HG02938 (cell line): ENCODE measurements at regions not wholly inside any gene's neighbourhood (a gene's known extent, or its start where the extent isn't known, plus 50 kb on each side); places are given as distances from the start of the nearest gene placed in this dataset.
A peak's percentile ranks its signal among the peaks of the same experiment; 100 is the strongest.

Experiments used
- ATAC-seq: cut with Tn5 transposase; IDR thresholded peaks from one replicate; pipeline ENCODE4 v1.9.1; 2021; ENCODE audit warnings: mild to moderate bottlenecking, moderate library complexity; ENCODE audit not compliant: unreplicated experiment

DNA sequence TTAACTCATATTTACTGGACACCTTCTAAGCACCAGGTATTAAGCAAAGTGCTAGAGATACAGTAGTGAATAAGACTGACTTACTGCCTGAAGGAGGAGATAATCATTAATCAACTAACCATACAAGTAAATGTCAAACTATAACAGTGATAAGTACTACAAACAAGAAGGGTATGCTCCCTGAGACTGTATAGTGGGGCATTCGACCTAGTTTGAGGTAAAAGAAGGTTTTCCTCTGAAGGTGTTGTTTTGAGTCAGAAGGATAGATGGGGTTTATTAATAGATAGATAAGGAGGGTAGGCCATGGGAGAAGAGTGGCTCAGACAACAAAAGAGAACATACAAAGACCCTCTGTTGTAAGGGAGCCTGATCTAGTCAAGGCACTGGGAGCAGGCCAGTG is 105.4 kb downstream of the DDIT4L start:
- no peak for ATAC-seq

DNA sequence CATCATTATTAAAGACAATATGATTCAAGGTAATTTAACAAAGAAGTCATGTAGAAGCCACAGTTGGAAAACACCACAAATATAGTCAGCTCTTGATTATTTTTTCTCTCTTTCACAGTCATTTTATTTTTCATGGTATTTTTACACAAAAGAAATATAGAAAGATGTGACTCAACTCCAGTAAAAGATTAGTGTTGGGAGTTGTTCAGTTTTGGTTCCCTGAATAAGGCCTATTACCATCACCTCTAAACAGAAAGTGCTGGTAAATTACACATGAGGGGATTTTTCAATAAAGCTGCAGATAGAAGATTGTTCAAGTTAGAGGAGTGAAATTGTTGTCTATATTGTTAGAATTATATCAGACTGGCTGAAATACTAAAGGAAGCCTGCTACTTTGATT is 107.0 kb downstream of the DDIT4L start:
- no peak for ATAC-seq

DNA sequence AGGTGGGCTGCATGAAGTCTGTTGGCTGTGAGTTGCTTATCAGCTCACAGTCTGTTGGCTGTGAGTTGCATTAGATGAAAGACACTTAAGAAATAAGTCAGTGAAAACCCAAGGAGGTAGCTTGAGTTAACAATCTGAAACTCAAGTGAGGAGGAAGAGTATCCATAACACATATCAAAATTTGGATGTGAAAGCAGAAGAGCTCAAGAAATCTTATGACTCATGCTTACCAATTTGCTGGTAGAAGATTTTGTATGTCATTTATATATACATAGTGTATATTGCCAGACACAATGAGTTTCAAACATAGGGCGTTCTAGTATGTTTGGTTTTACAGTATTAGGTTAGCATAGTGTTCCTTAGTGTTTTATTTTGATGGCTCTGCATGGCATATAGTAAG is 107.4 kb downstream of the DDIT4L start:
- ATAC-seq, result peak; percentile 61

DNA sequence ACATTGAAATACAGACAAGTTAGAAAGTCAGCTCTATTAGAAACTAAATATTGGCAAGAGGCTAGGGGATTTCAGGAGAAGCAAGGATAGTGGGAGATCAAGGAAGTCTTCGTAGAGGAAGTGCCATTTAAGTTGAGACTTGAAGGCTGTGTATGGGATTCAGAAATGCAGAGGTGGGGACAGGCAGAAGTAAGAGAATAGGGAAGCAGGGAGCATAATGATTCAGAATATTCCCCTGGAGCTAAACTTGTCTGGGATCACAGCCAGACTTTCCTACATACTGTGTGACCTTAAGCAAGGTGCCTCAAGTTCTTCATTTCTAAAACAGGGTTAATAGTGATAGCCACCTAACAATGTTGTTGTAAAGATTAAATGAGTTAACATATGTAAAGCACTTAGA is 108.8 kb downstream of the DDIT4L start:
- no peak for ATAC-seq

DNA sequence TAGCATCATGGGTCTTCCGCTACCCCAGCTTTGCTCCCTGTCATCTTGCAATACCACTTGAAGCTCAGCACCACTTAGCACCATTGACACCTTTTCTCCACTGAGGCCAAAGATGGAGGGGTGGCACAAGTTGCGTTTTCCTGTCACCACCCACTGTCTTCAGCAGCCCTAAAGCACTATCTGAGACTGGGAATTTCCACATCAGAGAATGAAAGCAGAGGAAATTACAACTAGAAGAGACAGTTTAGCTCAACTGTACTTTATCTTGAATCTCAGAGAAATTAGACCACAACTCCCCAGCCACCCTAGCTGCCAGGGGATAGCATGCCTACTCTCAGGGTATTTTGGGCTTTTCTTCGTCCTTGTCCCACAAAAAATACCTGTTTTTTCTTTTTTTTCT is 111.0 kb downstream of the DDIT4L start:
- ATAC-seq, result no peak

DNA sequence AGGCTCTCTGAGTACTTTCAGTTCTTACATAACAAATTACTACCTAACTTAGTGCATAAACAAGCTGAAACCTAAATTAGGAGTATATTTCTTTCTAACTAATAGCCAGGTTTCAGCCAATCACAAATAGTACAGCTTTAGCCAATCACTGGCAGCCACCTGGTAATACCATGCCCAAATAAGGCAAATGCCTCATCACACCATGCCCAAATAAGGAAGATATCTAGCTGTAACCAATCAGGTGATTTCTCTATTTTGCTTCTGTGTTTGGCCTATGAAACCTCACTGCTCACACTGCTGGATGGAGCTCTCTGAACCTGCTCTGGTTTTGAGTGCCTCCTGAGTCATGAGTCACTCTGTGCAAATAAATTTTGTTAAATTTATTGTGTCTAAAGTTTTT is 113.5 kb downstream of the DDIT4L start:
- ATAC-seq, result peak; percentile 60

DNA sequence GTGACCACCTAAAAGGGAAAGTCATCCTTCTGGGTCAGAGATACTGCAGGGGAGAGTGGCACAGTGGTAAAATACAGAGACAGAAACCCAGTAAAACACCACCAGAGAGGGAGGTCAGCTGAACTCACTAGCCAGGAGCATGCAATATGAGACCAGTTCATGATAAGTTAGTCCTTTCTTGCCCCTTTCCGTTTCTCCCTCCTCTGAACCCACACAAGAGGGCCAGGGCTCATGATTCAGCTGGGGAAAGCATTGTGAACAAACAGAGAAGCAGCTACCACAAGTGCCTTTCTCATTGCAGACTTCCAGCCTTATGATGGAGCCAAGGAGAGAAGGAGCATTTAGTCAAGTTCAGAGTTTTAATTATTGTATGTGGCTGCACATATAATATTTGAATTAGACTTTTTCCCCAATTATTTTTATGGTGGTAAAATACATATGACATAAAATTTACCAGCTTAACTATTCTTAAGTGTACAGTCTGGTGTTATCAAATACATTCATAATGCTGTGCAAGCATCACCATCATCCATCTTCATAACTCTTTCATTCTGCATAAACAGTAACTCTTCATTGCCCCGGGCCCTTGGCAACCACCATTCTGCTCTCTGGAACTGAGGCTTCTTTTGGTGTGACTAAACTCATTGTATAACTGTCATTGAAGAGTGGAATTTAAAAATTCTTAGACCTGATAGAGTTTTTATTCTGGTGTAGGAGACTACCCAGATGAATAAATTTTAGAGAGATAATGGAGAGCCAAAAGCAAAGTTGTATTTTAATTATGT is 114.6 kb downstream of the DDIT4L start:
- ATAC-seq, result no peak

DNA sequence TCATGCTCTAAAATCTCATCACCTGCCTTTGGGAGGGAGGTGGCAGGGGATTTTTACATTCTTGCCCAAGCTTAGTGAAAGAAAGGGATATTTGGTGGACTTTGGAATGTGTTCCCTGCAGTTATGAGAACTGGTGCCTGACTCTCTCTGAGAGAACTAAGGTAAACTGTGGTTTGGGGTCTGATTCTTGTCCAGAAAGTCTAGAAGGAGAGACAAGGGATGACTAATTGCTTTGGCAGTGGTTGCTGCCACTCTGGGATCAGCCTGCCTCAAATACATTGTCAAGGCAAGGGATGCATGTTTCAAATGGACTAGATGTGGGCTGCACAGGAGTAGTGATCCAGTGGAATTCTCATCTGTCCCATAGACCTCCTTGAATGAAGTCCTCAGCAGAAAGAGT is 115.2 kb downstream of the DDIT4L start:
- ATAC-seq, result no peak

DNA sequence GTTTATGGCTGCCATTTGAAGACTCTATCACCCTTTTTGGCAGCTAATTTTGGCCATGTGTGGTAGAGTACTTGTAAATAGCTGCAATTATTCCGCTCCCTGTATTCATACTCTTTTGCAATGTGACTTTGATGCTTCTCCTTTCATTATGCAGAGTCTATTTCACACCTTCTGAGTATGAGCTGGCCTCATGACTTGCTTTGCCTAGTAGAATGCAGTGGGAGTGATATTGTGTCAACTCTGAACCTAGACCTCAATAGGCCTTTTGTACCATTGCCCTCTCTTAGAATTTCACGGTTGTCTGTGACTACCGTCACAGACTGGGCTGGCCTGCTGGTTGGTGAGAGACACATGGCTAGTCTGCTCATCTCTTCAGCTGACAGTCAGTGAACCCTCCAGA is 118.8 kb downstream of the DDIT4L start:
- no peak for ATAC-seq

DNA sequence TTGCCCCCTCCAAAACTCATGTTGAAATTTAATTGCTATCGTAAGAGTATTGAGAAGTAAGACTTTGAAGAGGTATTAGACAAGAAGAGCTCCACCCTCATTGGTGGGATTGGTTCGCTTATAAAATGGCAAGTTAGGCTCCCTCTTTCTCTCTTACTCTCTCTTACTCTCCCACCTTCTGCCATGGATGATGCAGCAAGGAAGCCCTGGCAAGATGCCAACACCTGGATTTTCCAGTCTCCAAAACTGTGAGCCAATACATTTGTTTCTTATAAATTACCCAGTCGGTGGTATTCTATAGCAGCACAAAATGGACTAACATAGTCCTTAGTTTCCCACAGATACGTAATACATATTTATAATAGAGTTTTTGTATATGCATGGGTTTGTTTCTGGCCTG is 119.4 kb downstream of the DDIT4L start:
- ATAC-seq, result no peak

DNA sequence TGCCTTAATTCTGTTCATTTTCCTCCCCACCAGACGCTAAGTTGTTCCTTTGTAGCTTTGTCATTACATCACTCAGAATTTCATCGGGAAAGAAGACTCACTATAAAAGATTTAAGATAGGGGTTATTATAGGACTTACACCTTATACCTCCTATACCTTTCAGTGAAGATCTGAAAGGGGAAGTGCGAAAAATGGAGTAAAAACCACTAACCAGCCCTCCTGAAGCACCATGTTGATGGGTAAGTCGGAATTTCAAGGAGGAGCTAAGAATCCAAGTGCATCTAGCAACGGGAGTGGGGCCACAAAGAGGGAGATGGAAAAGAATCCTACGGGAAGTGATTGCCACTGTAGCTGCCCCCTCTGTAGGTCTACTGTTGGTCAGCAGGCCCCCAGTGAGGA is 119.1 kb upstream of the H2AZ1 start:
- no peak for ATAC-seq

DNA sequence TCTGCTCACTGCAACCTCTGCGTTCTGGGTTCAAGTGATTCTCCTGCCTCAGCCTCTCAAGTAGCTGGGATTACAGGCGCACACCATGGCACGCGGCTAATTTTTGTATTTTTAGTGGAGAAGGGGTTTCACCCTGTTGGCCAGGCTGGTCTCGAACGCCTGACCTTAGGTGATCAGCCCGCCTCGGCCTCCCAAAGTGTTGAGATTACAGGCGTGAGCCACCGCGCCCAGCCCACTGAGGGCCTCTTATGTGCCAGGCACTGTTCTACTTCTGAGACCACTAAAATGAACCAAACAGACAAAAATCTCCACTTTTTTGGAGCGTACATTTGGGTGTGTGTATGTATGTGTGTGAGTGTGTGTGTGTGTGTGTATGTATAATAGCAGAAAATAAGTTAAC is 117.2 kb upstream of the H2AZ1 start:
- no peak for ATAC-seq

DNA sequence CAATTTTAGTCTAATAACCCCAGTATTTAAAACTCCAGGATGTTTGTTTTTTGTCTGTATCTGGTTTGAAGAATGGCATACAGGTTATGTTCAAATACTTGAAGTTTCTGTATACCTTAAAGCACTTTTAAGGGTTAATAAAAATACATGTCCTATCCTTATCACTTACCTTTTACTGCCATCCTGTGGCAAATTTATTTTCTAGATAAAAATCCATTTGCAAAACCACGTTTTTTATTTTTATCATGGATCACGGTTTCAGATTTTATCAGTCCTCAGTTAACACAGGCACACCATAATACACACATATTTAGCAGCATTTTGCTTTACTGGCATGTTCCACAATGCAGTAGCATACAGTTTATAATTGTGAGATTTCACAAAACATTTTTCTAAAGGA is 113.3 kb upstream of the H2AZ1 start:
- no peak for ATAC-seq

DNA sequence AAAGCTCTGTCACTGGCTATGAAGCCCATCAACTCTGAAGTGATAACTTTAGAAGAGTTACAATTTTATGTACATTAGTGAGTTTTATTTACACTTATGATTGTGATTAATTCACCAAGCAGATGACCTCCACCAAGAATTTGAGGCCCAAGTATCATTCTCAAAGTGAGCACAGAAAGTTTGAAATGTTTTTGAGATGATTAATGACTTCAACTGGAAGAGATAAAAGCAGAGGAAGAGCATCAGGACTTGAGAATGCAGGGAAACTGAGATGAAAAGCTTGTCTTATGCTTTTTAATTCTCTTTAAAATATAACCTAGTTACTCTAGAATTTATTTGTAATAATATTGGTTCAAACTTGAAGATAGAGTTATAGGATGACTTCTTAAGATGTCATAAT is 112.8 kb upstream of the H2AZ1 start:
- ATAC-seq, result no peak

DNA sequence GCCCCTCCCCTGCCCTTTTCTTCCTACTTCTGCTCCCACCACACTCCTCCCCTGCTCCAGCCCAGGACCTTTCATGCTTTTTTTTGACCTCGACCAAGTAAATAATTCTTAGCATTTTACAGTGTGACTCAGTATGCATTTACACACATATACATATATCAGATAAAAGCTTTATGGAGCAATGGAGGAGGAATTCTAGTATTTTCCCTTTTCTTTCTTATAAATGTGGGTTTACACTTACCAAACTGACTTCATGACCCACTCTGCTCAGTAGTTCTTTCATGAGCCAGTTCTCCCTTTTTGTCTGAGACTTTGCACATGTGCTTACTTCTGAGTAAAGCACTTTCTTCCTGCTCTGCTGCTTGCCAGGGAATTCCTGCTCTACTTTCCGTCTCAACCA is 111.8 kb upstream of the H2AZ1 start:
- ATAC-seq, result no peak

DNA sequence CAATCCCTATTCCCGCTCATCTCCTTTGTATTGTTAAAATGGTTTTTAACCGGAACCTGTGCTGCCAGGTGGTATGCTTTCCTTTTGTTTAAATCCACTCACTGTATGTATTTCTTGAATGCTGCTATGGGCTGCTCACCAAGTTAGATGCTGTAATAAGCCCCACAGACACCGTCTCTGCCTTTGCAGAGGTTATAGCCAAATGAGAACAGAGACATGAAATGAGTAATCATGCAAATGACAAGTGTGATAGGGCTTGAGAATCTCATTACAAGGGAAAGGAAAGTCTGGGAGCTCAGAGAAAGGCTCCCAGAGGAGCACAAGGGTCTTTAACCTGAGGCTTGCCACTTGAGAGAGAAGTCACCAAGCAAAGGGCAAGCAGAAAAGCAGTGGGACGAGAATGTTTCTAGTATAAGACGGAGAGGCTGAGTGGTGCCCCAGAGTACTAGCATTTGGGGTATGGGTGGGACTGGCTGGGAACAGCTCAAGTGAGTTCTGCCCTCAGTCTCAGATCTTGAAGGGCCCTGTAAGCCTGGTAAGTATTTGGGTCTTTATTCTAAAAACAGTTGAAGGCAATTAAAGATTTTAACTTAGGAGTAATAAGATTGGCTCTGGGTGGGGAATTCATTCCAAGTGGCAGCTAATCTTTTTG is 110.8 kb upstream of the H2AZ1 start:
- peak; percentile 70 for ATAC-seq

DNA sequence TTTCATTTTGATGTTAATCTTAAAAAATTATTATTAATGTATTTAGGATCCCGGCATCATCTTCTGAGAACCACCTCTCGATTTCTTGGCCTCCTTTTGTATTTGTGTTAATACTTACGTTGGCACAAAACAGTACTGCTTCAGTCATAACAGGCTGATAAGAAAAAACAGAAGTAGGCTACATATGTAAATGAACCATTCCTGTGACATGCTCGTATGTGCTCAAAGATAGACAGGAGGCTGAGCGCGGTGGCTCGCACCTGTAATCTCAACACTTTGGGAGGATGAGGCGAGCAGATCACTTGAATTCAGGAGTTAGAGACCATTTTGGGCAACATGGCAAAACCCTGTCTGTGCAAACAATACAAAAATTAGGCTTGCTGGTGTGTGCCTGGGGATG is 109.4 kb upstream of the H2AZ1 start:
- ATAC-seq, result no peak

DNA sequence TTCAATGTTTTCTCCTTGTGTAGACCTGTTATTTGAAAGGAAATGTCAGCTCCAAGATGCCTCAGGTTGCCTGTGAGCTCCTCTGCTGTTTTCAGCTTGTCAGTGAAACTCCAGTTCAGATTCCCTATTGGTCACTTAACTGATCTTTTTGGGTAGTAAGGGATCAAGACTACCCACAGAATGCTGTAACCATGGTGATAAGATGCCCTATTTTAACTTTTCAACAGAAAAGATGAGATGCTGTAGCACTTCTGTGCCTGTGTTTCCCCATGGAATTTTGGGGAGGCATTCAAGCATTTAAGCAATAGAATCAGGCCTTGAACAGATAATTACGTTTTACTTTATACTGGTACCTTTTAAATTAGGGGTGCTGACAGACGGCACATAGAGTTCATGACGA is 106.6 kb upstream of the H2AZ1 start:
- ATAC-seq, result no peak

DNA sequence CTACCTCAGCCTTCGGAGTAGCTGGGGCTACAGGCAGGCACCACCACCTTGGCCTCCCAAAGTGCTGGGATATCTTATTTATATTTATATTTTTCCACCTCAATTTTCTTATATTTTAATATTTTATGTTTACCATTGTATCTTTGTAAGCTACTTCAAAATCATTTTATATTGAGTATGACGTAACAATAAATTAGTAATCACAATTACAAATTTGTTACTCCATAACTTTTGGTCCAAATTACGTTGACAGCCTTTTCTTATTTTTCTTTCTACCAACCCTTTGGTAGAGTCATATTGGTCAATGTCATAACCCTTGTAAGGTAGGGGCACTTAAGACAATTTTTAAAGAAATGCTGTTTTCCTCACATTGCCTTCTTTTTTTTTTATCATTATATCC is 104.0 kb upstream of the H2AZ1 start:
- ATAC-seq, result no peak

DNA sequence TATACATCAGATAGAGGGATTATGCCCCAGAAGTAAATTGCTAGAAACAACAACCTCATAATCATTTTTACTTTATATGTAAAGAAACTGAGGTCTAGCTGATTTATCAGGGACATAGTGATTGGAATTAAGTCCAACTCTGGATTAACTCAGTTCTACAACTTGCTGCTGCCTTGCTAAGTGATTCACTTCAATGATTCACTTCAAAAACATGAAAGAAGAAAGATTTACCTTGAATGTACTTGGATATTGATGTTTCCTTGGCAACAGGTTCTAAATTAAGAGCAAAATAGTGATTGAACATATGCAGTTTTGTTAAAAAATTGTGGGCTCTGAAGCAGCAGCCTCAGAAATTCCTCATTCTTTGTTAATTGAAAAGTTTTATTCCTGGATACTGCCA is 99.8 kb upstream of the H2AZ1 start:
- no peak for ATAC-seq

DNA sequence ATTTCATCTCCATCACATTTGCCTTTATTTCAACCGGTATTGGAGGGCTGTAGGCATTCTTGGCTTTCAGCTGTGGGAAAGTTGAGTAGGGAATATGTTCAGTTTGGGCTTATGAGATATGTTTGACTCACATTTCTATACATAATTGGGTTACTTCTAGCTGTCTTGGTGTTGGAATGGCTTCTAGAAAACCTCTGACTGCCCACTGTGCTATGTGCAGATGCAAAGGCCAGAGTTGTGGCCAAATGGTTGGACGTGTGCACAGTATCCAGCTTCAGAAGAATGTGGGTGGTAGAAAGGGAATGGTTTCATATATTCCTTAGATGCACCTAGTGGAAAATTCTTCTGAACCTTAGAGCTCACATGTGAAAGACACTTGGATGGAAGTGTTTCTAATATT is 92.6 kb upstream of the H2AZ1 start:
- ATAC-seq, result peak; percentile 13

DNA sequence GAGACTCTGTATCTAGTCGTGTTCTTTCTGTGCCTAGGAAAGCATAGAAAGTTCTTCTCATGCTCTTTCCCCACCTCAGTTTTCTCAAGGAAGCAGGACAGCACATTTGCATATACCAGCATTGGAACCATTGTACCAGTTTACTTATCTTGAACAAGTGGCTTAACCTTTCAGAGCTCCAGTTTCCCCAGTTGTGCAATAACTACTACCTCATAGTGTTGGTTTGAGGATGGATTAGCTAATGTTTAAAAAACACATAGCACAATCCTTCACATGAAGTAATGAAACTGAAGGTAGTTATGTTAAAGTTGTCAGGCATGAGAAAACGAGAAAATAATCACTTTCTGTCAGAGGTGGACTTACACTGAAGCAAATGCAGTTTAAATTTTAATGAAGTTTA is 92.2 kb upstream of the H2AZ1 start:
- peak; percentile 59 for ATAC-seq

DNA sequence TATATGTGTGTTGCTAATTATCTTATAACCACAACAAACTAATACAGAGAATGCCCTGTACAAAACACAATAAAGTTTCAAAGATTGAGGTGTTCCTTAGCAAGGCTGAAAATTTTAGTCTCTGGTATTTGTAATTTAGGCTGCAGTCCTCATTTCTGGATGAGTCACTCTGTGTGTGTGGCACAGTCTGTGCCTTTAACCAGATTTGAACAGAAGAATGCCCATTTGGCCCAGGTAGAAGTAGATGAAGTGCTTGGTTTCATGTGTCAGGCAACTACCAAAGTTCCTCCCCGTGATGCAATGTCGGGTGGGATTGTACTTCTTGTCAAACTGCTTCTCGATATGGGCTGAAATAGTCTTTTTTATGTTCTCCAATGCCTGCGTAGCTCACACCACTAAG is 91.6 kb upstream of the H2AZ1 start:
- no peak for ATAC-seq
